ENCODE measurements at regions not wholly inside any gene's neighbourhood (a gene's known extent, or its start where the extent isn't known, plus 50 kb on each side); places are given as distances from the start of the nearest gene placed in this dataset.

DNA sequence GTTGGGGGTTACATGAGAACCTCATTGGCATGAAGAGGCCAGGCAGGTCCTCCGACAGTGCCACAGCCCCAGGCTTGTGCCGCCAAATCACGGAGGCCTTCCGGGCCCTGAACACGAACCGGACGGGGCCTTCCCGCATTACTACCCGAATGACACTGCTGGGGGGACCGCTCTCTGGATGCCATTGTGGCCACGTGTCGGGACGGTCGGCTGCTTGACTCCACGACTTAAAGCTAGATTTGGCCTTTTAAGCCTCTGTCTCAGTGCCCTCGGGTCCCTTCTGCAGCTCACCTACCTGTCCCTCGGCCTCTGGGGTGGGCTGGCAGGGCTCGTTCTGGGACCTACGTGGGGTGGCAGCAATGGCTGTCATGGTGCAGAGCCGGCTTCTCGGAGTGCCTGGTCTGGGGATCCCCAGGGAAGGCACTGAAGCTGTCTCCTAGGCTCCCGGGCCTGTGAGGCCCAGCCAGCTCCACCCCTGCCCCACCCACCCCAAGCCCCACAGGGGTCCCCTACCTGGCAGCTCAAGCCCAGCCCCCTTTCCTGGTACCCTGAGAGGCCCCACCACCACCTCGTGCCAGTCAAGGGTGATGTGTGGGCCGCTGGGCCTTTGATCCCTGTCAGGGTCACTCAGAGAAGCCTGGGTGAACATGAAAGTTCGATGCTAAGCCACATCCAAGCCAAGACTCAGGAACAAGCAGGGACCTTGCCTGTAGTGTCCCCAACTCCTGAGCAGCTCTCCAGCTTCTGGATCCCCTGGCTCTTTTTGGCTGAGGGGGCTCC is 245.8 kb upstream of the SGCG start:
- TF ChIP-seq, protein P1, sequence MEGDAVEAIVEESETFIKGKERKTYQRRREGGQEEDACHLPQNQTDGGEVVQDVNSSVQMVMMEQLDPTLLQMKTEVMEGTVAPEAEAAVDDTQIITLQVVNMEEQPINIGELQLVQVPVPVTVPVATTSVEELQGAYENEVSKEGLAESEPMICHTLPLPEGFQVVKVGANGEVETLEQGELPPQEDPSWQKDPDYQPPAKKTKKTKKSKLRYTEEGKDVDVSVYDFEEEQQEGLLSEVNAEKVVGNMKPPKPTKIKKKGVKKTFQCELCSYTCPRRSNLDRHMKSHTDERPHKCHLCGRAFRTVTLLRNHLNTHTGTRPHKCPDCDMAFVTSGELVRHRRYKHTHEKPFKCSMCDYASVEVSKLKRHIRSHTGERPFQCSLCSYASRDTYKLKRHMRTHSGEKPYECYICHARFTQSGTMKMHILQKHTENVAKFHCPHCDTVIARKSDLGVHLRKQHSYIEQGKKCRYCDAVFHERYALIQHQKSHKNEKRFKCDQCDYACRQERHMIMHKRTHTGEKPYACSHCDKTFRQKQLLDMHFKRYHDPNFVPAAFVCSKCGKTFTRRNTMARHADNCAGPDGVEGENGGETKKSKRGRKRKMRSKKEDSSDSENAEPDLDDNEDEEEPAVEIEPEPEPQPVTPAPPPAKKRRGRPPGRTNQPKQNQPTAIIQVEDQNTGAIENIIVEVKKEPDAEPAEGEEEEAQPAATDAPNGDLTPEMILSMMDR (IDR thresholded peaks at IDR 0.05; ENCODE audit: low read length), result no peak
- TF ChIP-seq EZH2 (IDR thresholded peaks at IDR 0.05; ENCODE audit: borderline replicate concordance, low read length), result no peak
